IMR-90 (cell line): ENCODE measurements at regions not wholly inside any gene's neighbourhood (a gene's known extent, or its start where the extent isn't known, plus 50 kb on each side); places are given as distances from the start of the nearest gene placed in this dataset.

ENCODE experiments used
- ATAC-seq: fragments of 200-7000 bp; cut with Tn5 transposase; 2 replicates; pipeline ENCODE4 v1.9.1; 2020; ENCODE audit warnings: low read depth, mild to moderate bottlenecking, moderate library complexity
- BruUV-seq: library from RNA; stranded (reverse); fragments of 400-500 nt; replicated peaks from 2 replicates; lab custom pipeline; 2021; lab: Mats Ljungman, UMichigan
- CTCF ChIA-PET: fragments of 300-600 bp; formaldehyde crosslinking; extraction: SDS; loops from one replicate; lab custom pipeline; 2021; ENCODE audit warnings: antibody characterized with exemption; lab: Yijun Ruan, JAX
- POLR2A ChIA-PET: fragments of 300-600 bp; sonication (Branson Sonifier 250); formaldehyde crosslinking; loops from one replicate; lab custom pipeline; 2022; ENCODE audit warnings: antibody characterized with exemption; ENCODE audit not compliant: unreplicated experiment; lab: Charles Lee
- DNase-seq: peaks from one replicate; pipeline ENCODE4 v3.0.0; 2013
- H2AFZ ChIP-seq: replicated peaks from 2 replicates; pipeline ENCODE3; 2013; ENCODE audit warnings: low read length, mild to moderate bottlenecking; ENCODE audit not compliant: poor library complexity
- H2AK5ac ChIP-seq: 2 replicates; pipeline ENCODE4 v1.6.1; 2013; ENCODE audit warnings: low read depth, low read length, inconsistent platforms
- H2AK9ac ChIP-seq: replicated peaks from 2 replicates; pipeline ENCODE3; 2013; ENCODE audit warnings: mild to moderate bottlenecking, low read depth, low read length, moderate library complexity; ENCODE audit not compliant: poor library complexity
- H2BK120ac ChIP-seq: 2 replicates; pipeline ENCODE4 v1.6.1; 2013; ENCODE audit warnings: low read depth, low read length, inconsistent platforms
- H2BK15ac ChIP-seq: 3 replicates; pipeline ENCODE4 v1.6.1; 2013; ENCODE audit warnings: low read depth, low read length, inconsistent platforms
- H2BK20ac ChIP-seq: 2 replicates; pipeline ENCODE4 v1.6.1; 2013; ENCODE audit warnings: low read depth, mild to moderate bottlenecking, inconsistent platforms, low read length, moderate library complexity
- H2BK5ac ChIP-seq: 2 replicates; pipeline ENCODE4 v1.6.1; 2013; ENCODE audit warnings: mild to moderate bottlenecking, low read depth, low read length, inconsistent platforms; ENCODE audit not compliant: poor library complexity, severe bottlenecking
- H3K14ac ChIP-seq: replicated peaks from 2 replicates; pipeline ENCODE4 v1.6.1; 2013; ENCODE audit warnings: low read depth, low read length, inconsistent platforms
- H3K18ac ChIP-seq: 2 replicates; pipeline ENCODE4 v1.6.1; 2013; ENCODE audit warnings: low read depth, low read length, control low read depth
- H3K23ac ChIP-seq: 2 replicates; pipeline ENCODE4 v1.6.1; 2013; ENCODE audit warnings: low read depth, low read length, inconsistent platforms
- H3K27ac ChIP-seq: 2 replicates; pipeline ENCODE4 v1.5.1; 2013; ENCODE audit warnings: mild to moderate bottlenecking, control low read depth, low read length; ENCODE audit not compliant: insufficient read depth
- H3K27me3 ChIP-seq: 2 replicates; pipeline ENCODE4 v1.6.1; 2013; ENCODE audit warnings: low read length; ENCODE audit not compliant: control insufficient read depth, insufficient read depth
- H3K36me3 ChIP-seq: 2 replicates; pipeline ENCODE4 v1.6.1; 2013; ENCODE audit warnings: low read length, mixed read lengths; ENCODE audit not compliant: control insufficient read depth, insufficient read depth
- H3K4ac ChIP-seq: 2 replicates; pipeline ENCODE4 v1.6.1; 2013; ENCODE audit warnings: low read depth, low read length, inconsistent platforms
- H3K4me1 ChIP-seq: 2 replicates; pipeline ENCODE4 v1.6.1; 2013; ENCODE audit warnings: low read length, mixed read lengths; ENCODE audit not compliant: control insufficient read depth, insufficient read depth
- H3K4me2 ChIP-seq: 2 replicates; pipeline ENCODE4 v1.6.1; 2013; ENCODE audit warnings: low read depth, mild to moderate bottlenecking, control low read depth, low read length, moderate library complexity
- H3K4me3 ChIP-seq: 2 replicates; pipeline ENCODE4 v1.5.1; 2013; ENCODE audit warnings: low read depth, mild to moderate bottlenecking, control low read depth, low read length, moderate library complexity; ENCODE audit not compliant: insufficient read depth
- H3K56ac ChIP-seq: 2 replicates; pipeline ENCODE4 v1.6.1; 2013; ENCODE audit warnings: low read length, inconsistent platforms; ENCODE audit not compliant: insufficient read depth; ENCODE audit errors: extremely low read depth
- H3K79me1 ChIP-seq, 2 experiments: 2 replicates each; pipeline ENCODE4 v1.6.1; 2013; ENCODE audit warnings: low read length in 2 of 2, inconsistent platforms in 1 of 2, low read depth in 1 of 2
- H3K9ac ChIP-seq: 2 replicates; pipeline ENCODE4 v1.6.1; 2013; ENCODE audit warnings: low read depth, low read length, control low read depth
- H3K9me1 ChIP-seq: 2 replicates; pipeline ENCODE4 v1.6.1; 2013; ENCODE audit warnings: low read length, inconsistent platforms; ENCODE audit not compliant: insufficient read depth
- H3K9me3 ChIP-seq: 2 replicates; pipeline ENCODE4 v1.6.1; 2013; ENCODE audit warnings: low read length; ENCODE audit not compliant: control insufficient read depth, insufficient read depth
- H4K20me1 ChIP-seq: 2 replicates; pipeline ENCODE4 v1.6.1; 2013; ENCODE audit warnings: low read length, inconsistent platforms; ENCODE audit not compliant: insufficient read depth
- H4K5ac ChIP-seq: 2 replicates; pipeline ENCODE4 v1.6.1; 2013; ENCODE audit warnings: mild to moderate bottlenecking, low read depth, low read length, control low read depth
- H4K8ac ChIP-seq, 2 experiments: 2 replicates each; pipeline ENCODE4 v1.6.1; 2013; ENCODE audit warnings: low read depth in 2 of 2, low read length in 2 of 2, control low read depth in 1 of 2, inconsistent platforms in 1 of 2
- H4K91ac ChIP-seq: 2 replicates; pipeline ENCODE4 v1.6.1; 2013; ENCODE audit warnings: low read depth, low read length, inconsistent platforms; ENCODE audit not compliant: insufficient read depth
- BHLHE40 ChIP-seq: fragments of 150-350 bp; IDR thresholded peaks from 2 replicates; pipeline ENCODE4 v1.6.1; 2016; ENCODE audit warnings: mild to moderate bottlenecking, low read depth, low read length
- CEBPB ChIP-seq: IDR thresholded peaks from 2 replicates; pipeline ENCODE4 v1.6.1; 2012; ENCODE audit warnings: low read depth, low read length, improper control_type of control experiment
- CHD1 ChIP-seq: IDR thresholded peaks from 2 replicates; pipeline ENCODE4 v1.6.1; 2012; ENCODE audit warnings: low read depth, low read length, improper control_type of control experiment
- CTCF ChIP-seq: conservative IDR thresholded peaks from 2 replicates; pipeline ENCODE4 v1.5.1; 2012; ENCODE audit warnings: mild to moderate bottlenecking, low read depth, low read length, improper control_type of control experiment
- ELK1 ChIP-seq: fragments of 150-350 bp; IDR thresholded peaks from 2 replicates; pipeline ENCODE4 v1.6.1; 2016; ENCODE audit warnings: low read depth, mild to moderate bottlenecking, low read length, moderate library complexity, borderline replicate concordance
- MXI1 ChIP-seq: IDR thresholded peaks from 2 replicates; pipeline ENCODE4 v1.6.1; 2012; ENCODE audit warnings: low read depth, mild to moderate bottlenecking, low read length, moderate library complexity, borderline replicate concordance
- NFE2L2 ChIP-seq: fragments of 150-350 bp; IDR thresholded peaks from 2 replicates; pipeline ENCODE4 v1.6.1; 2016; ENCODE audit warnings: low read depth, mild to moderate bottlenecking, low read length
- POLR2A ChIP-seq: IDR thresholded peaks from 2 replicates; pipeline ENCODE4 v1.6.1; 2012; ENCODE audit warnings: mild to moderate bottlenecking, low read depth, low read length
- RCOR1 ChIP-seq: IDR thresholded peaks from 2 replicates; pipeline ENCODE4 v1.6.1; 2012; ENCODE audit warnings: mild to moderate bottlenecking, low read length, improper control_type of control experiment; ENCODE audit not compliant: insufficient replicate concordance
- RFX5 ChIP-seq: IDR thresholded peaks from 2 replicates; pipeline ENCODE4 v1.8.0; 2012; ENCODE audit warnings: low read depth, mild to moderate bottlenecking, low read length, moderate library complexity
- SMC3 ChIP-seq: fragments of 150-350 bp; IDR thresholded peaks from 2 replicates; pipeline ENCODE4 v1.6.1; 2016; ENCODE audit warnings: low read depth, mild to moderate bottlenecking, antibody characterized with exemption, low read length, moderate library complexity
- USF2 ChIP-seq: fragments of 150-350 bp; IDR thresholded peaks from 2 replicates; pipeline ENCODE4 v1.6.1; 2017; ENCODE audit warnings: mild to moderate bottlenecking, antibody characterized with exemption, low read length, low read depth
- WGBS, 2 experiments: methylation state at CpG; one replicate each; pipeline versions ENCODE4 v1.1.5 to v1.1.7; 2013; ENCODE audit warnings: missing lambda C conversion rate in 2 of 2; ENCODE audit not compliant: insufficient read length in 1 of 2; ENCODE audit errors: extremely low coverage in 2 of 2; 5-methylcytosine and 5-hydroxymethylcytosine counted together
- dilution Hi-C: fragments of 300-500 bp; cut with HindIII; formaldehyde crosslinking; loops from one replicate; pipeline ENCODE4 v1.14.3; 2018; ENCODE audit warnings: low sequenced_read_pairs; ENCODE audit not compliant: unreplicated experiment
- in situ Hi-C: fragments of 300-500 bp; cut with MboI; formaldehyde crosslinking; loops from 3 replicates; pipeline ENCODE4 v1.14.3; 2019; ENCODE audit warnings: low sequenced_read_pairs, inconsistent platforms, mixed read lengths
- intact Hi-C: fragments of 100-400 bp; cut with micrococcal nuclease; formaldehyde crosslinking; loops from 2 replicates; pipeline ENCODE4 v1.10.0; 2022

- no peaks in the 10 kb centered on the region for H3K9me3 ChIP-seq
- in situ Hi-C loops (no loop called here), dilution Hi-C loops (no loop called here), intact Hi-C loops (no loop called here)
- no peak for DNase-seq
- H3K9ac ChIP-seq, result no peak overlapping the region
- no peaks in the 10 kb centered on the region for H3K36me3 ChIP-seq
- ChIA-PET POLR2A (no interaction called here), CTCF (no interaction called here)
- no peak overlapping the region for H3K27ac ChIP-seq
- H4K20me1 ChIP-seq, result no peaks in the 10 kb centered on the region
- no peaks in the 10 kb centered on the region for H3K79me1 ChIP-seq
- H2AFZ ChIP-seq, result no peak overlapping the region
- no peak overlapping the region for H2BK120ac ChIP-seq
- no TSS peak for BruUV-seq
- WGBS, 2 experiments, result no CpG with 5 or more reads among the region's 3 CpGs
- H3K9me1 ChIP-seq, result no peaks in the 10 kb centered on the region
- H2BK5ac ChIP-seq, result no peak overlapping the region
- no peaks in the 10 kb centered on the region for H3K4me1 ChIP-seq
- no peak overlapping the region for H3K56ac ChIP-seq
- H2BK20ac ChIP-seq, result no peak overlapping the region
- H3K4me3 ChIP-seq, result no peak overlapping the region
- no peak overlapping the region for H2AK9ac ChIP-seq
- no peak overlapping the region for H3K4me2 ChIP-seq
- no peak overlapping the region for H4K91ac ChIP-seq
- H3K4ac ChIP-seq, result no peak overlapping the region
- H3K27me3 ChIP-seq, result no peaks in the 10 kb centered on the region; the same call in 1 of the 2 replicates
- ATAC-seq, result no peak
- no peak overlapping the region for H3K14ac ChIP-seq
- H4K5ac ChIP-seq, result no peak overlapping the region
- TF ChIP-seq CTCF (no peak), BHLHE40 (no peak), MXI1 (no peak), CHD1 (no peak), USF2 (no peak), NFE2L2 (no peak), RFX5 (no peak), ELK1 (no peak), SMC3 (no peak), RCOR1 (no peak), CEBPB (no peak), POLR2A (no peak)
- no peak overlapping the region for H2AK5ac ChIP-seq
- H3K18ac ChIP-seq, result no peak overlapping the region
- no peak overlapping the region for H3K23ac ChIP-seq
- no peak overlapping the region for H4K8ac ChIP-seq
- H2BK15ac ChIP-seq, result no peak overlapping the region
Observed at GRCh38 chr16:54418903-54419302, 132.3 kb upstream of the IRX3 start.
